ENCODE measurements at regions not wholly inside any gene's neighbourhood (a gene's known extent, or its start where the extent isn't known, plus 50 kb on each side); places are given as distances from the start of the nearest gene placed in this dataset.

GRCh38 chr6:153670403-153671026, 368.5 kb upstream of the OPRM1 start:
- TF ChIP-seq REST (IDR thresholded peaks at IDR 0.05; ENCODE audit: insufficient read depth in 1 of 2, low read depth in 2 of 2, low read length in 2 of 2), result no peak
- TF ChIP-seq TAF1 (IDR thresholded peaks at IDR 0.05; ENCODE audit: borderline replicate concordance, insufficient read depth, low read length), result no peak
- TF ChIP-seq POLR2AphosphoS5 (IDR thresholded peaks at IDR 0.05; ENCODE audit: low read depth, low read length), result no peak
- TF ChIP-seq SIN3A (IDR thresholded peaks at IDR 0.05; ENCODE audit: borderline replicate concordance, insufficient read depth, low read length), result no peak

All from PFSK-1 (cell line).